IMR-90 (cell line): ENCODE measurements at regions not wholly inside any gene's neighbourhood (a gene's known extent, or its start where the extent isn't known, plus 50 kb on each side); places are given as distances from the start of the nearest gene placed in this dataset.

ENCODE experiments used
- ATAC-seq: fragments of 200-7000 bp; cut with Tn5 transposase; 2 replicates; pipeline ENCODE4 v1.9.1; 2020; ENCODE audit warnings: low read depth, mild to moderate bottlenecking, moderate library complexity
- BruUV-seq: library from RNA; stranded (reverse); fragments of 400-500 nt; replicated peaks from 2 replicates; lab custom pipeline; 2021; lab: Mats Ljungman, UMichigan
- CTCF ChIA-PET: fragments of 300-600 bp; formaldehyde crosslinking; extraction: SDS; loops from one replicate; lab custom pipeline; 2021; ENCODE audit warnings: antibody characterized with exemption; lab: Yijun Ruan, JAX
- POLR2A ChIA-PET: fragments of 300-600 bp; sonication (Branson Sonifier 250); formaldehyde crosslinking; loops from one replicate; lab custom pipeline; 2022; ENCODE audit warnings: antibody characterized with exemption; ENCODE audit not compliant: unreplicated experiment; lab: Charles Lee
- DNase-seq: peaks from one replicate; pipeline ENCODE4 v3.0.0; 2013
- H2AFZ ChIP-seq: replicated peaks from 2 replicates; pipeline ENCODE3; 2013; ENCODE audit warnings: low read length, mild to moderate bottlenecking; ENCODE audit not compliant: poor library complexity
- H2AK5ac ChIP-seq: 2 replicates; pipeline ENCODE4 v1.6.1; 2013; ENCODE audit warnings: low read depth, low read length, inconsistent platforms
- H2AK9ac ChIP-seq: replicated peaks from 2 replicates; pipeline ENCODE3; 2013; ENCODE audit warnings: mild to moderate bottlenecking, low read depth, low read length, moderate library complexity; ENCODE audit not compliant: poor library complexity
- H2BK120ac ChIP-seq: 2 replicates; pipeline ENCODE4 v1.6.1; 2013; ENCODE audit warnings: low read depth, low read length, inconsistent platforms
- H2BK15ac ChIP-seq: 3 replicates; pipeline ENCODE4 v1.6.1; 2013; ENCODE audit warnings: low read depth, low read length, inconsistent platforms
- H2BK20ac ChIP-seq: 2 replicates; pipeline ENCODE4 v1.6.1; 2013; ENCODE audit warnings: low read depth, mild to moderate bottlenecking, inconsistent platforms, low read length, moderate library complexity
- H2BK5ac ChIP-seq: 2 replicates; pipeline ENCODE4 v1.6.1; 2013; ENCODE audit warnings: mild to moderate bottlenecking, low read depth, low read length, inconsistent platforms; ENCODE audit not compliant: poor library complexity, severe bottlenecking
- H3K14ac ChIP-seq: replicated peaks from 2 replicates; pipeline ENCODE4 v1.6.1; 2013; ENCODE audit warnings: low read depth, low read length, inconsistent platforms
- H3K18ac ChIP-seq: 2 replicates; pipeline ENCODE4 v1.6.1; 2013; ENCODE audit warnings: low read depth, low read length, control low read depth
- H3K23ac ChIP-seq: 2 replicates; pipeline ENCODE4 v1.6.1; 2013; ENCODE audit warnings: low read depth, low read length, inconsistent platforms
- H3K27ac ChIP-seq: 2 replicates; pipeline ENCODE4 v1.5.1; 2013; ENCODE audit warnings: mild to moderate bottlenecking, control low read depth, low read length; ENCODE audit not compliant: insufficient read depth
- H3K27me3 ChIP-seq: 2 replicates; pipeline ENCODE4 v1.6.1; 2013; ENCODE audit warnings: low read length; ENCODE audit not compliant: control insufficient read depth, insufficient read depth
- H3K36me3 ChIP-seq: 2 replicates; pipeline ENCODE4 v1.6.1; 2013; ENCODE audit warnings: low read length, mixed read lengths; ENCODE audit not compliant: control insufficient read depth, insufficient read depth
- H3K4ac ChIP-seq: 2 replicates; pipeline ENCODE4 v1.6.1; 2013; ENCODE audit warnings: low read depth, low read length, inconsistent platforms
- H3K4me1 ChIP-seq: 2 replicates; pipeline ENCODE4 v1.6.1; 2013; ENCODE audit warnings: low read length, mixed read lengths; ENCODE audit not compliant: control insufficient read depth, insufficient read depth
- H3K4me2 ChIP-seq: 2 replicates; pipeline ENCODE4 v1.6.1; 2013; ENCODE audit warnings: low read depth, mild to moderate bottlenecking, control low read depth, low read length, moderate library complexity
- H3K4me3 ChIP-seq: 2 replicates; pipeline ENCODE4 v1.5.1; 2013; ENCODE audit warnings: low read depth, mild to moderate bottlenecking, control low read depth, low read length, moderate library complexity; ENCODE audit not compliant: insufficient read depth
- H3K56ac ChIP-seq: 2 replicates; pipeline ENCODE4 v1.6.1; 2013; ENCODE audit warnings: low read length, inconsistent platforms; ENCODE audit not compliant: insufficient read depth; ENCODE audit errors: extremely low read depth
- H3K79me1 ChIP-seq, 2 experiments: 2 replicates each; pipeline ENCODE4 v1.6.1; 2013; ENCODE audit warnings: low read length in 2 of 2, inconsistent platforms in 1 of 2, low read depth in 1 of 2
- H3K9ac ChIP-seq: 2 replicates; pipeline ENCODE4 v1.6.1; 2013; ENCODE audit warnings: low read depth, low read length, control low read depth
- H3K9me1 ChIP-seq: 2 replicates; pipeline ENCODE4 v1.6.1; 2013; ENCODE audit warnings: low read length, inconsistent platforms; ENCODE audit not compliant: insufficient read depth
- H3K9me3 ChIP-seq: 2 replicates; pipeline ENCODE4 v1.6.1; 2013; ENCODE audit warnings: low read length; ENCODE audit not compliant: control insufficient read depth, insufficient read depth
- H4K20me1 ChIP-seq: 2 replicates; pipeline ENCODE4 v1.6.1; 2013; ENCODE audit warnings: low read length, inconsistent platforms; ENCODE audit not compliant: insufficient read depth
- H4K5ac ChIP-seq: 2 replicates; pipeline ENCODE4 v1.6.1; 2013; ENCODE audit warnings: mild to moderate bottlenecking, low read depth, low read length, control low read depth
- H4K8ac ChIP-seq, 2 experiments: 2 replicates each; pipeline ENCODE4 v1.6.1; 2013; ENCODE audit warnings: low read depth in 2 of 2, low read length in 2 of 2, control low read depth in 1 of 2, inconsistent platforms in 1 of 2
- H4K91ac ChIP-seq: 2 replicates; pipeline ENCODE4 v1.6.1; 2013; ENCODE audit warnings: low read depth, low read length, inconsistent platforms; ENCODE audit not compliant: insufficient read depth
- CHD1 ChIP-seq: IDR thresholded peaks from 2 replicates; pipeline ENCODE4 v1.6.1; 2012; ENCODE audit warnings: low read depth, low read length, improper control_type of control experiment
- MAFK ChIP-seq: IDR thresholded peaks from 2 replicates; pipeline ENCODE4 v1.6.1; 2012; ENCODE audit warnings: low read depth, low read length, improper control_type of control experiment
- WGBS, 2 experiments: methylation state at CpG; one replicate each; pipeline versions ENCODE4 v1.1.5 to v1.1.7; 2013; ENCODE audit warnings: missing lambda C conversion rate in 2 of 2; ENCODE audit not compliant: insufficient read length in 1 of 2; ENCODE audit errors: extremely low coverage in 2 of 2; 5-methylcytosine and 5-hydroxymethylcytosine counted together
- dilution Hi-C: fragments of 300-500 bp; cut with HindIII; formaldehyde crosslinking; loops from one replicate; pipeline ENCODE4 v1.14.3; 2018; ENCODE audit warnings: low sequenced_read_pairs; ENCODE audit not compliant: unreplicated experiment
- in situ Hi-C: fragments of 300-500 bp; cut with MboI; formaldehyde crosslinking; loops from 3 replicates; pipeline ENCODE4 v1.14.3; 2019; ENCODE audit warnings: low sequenced_read_pairs, inconsistent platforms, mixed read lengths
- intact Hi-C: fragments of 100-400 bp; cut with micrococcal nuclease; formaldehyde crosslinking; loops from 2 replicates; pipeline ENCODE4 v1.10.0; 2022

DNA sequence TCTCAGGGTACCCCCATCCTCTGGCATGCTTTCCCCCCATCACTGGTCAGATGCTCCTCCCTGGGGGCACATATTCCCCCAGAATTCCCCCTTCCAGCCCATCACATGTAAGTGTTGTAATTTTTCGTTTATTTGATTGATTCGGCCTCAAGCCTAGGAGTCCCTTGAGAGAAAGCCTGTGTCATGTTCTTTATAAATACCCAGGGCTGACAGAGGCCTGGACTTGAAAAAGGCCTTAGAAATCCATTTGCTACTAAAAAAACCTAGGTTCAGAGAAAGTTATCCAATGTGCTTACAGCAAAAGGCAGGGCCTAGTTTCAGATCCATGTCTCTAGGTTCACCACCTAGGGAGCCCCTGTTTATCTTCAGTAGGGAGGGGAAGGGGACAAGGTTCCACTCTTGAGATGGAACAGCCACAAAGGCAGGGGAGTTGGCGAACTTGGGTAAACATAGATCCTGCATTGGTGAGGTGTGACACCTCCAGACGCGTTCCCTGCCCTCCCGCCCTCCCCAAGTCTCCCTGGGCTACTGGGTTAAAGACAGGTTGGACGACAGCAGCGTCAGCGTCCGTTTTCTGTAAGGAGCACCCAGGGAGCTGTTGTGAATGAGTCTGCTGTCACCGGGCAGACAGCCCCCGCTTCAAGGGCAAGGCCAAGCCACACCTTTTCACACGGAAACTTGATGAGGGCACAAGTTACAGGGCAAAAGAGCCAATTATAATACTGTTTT lies 147.8 kb downstream of the EN1 start:
- Histone ChIP-seq H4K20me1 (no peaks in the 10 kb centered on the region), H3K27ac (no peak overlapping the region), H3K4me3 (no peak overlapping the region), H2BK120ac (no peak overlapping the region), H3K9ac (no peak overlapping the region), H3K9me1 (peaks cover 7% of the 10 kb centered on the region; the same call in 1 of the 2 replicates), H2AFZ (no peak overlapping the region), H3K18ac (no peak overlapping the region), H3K4me2 (no peak overlapping the region), H4K8ac (no peak overlapping the region), H3K4ac (no peak overlapping the region), H3K36me3 (no peaks in the 10 kb centered on the region), H2BK5ac (no peak overlapping the region), H3K79me1 (no peaks in the 10 kb centered on the region), H3K4me1 (peaks cover 1% of the 10 kb centered on the region; the same call in 1 of the 2 replicates), H3K9me3 (no peaks in the 10 kb centered on the region), H3K23ac (no peak overlapping the region), H4K91ac (no peak overlapping the region), H3K56ac (no peak overlapping the region), H4K5ac (no peak overlapping the region), H2BK15ac (no peak overlapping the region), H2AK5ac (no peak overlapping the region), H3K27me3 (no peaks in the 10 kb centered on the region; the same call in none of the 2 replicates), H3K14ac (no peak overlapping the region), H2AK9ac (no peak overlapping the region), H2BK20ac (no peak overlapping the region)
- CTCF ChIA-PET, result no interaction called here
- DNase-seq (no peak), ATAC-seq (no peak)
- TF ChIP-seq MAFK (no peak), CHD1 (no peak)
- dilution Hi-C loops, result no loop called here
- WGBS, 2 experiments, result no CpG with 5 or more reads among the region's 13 CpGs
- POLR2A ChIA-PET, result no interaction called here
- no TSS peak for BruUV-seq
- intact Hi-C loops, result no loop called here
- in situ Hi-C loops, result no loop called here
